ENCODE measurements at regions not wholly inside any gene's neighbourhood (a gene's known extent, or its start where the extent isn't known, plus 50 kb on each side); places are given as distances from the start of the nearest gene placed in this dataset.
"Not testable (repeated sequence)": the region's sequence is repeated elsewhere in the genome, so short reads cannot be mapped to it uniquely, and the experiment has no call there.

GRCh38 chr13:86486582-86486981 is 687.4 kb upstream of the SLITRK6 start:
- DNase-seq (ENCODE audit: low read depth): no peak
- no peak for TF ChIP-seq CTCF (IDR thresholded peaks at IDR 0.05; ENCODE audit: insufficient read depth, low read depth, low read length, missing control alignments)
- H3K4me3 ChIP-seq (ENCODE audit: low read length): no peak overlapping the region

- H3K4me3 ChIP-seq (ENCODE audit: low read length): no peak overlapping the region
- no peak for DNase-seq (ENCODE audit: low read depth)
- TF ChIP-seq CTCF (IDR thresholded peaks at IDR 0.05; ENCODE audit: insufficient read depth, low read depth, low read length, missing control alignments): no peak
Measured at GRCh38 chr13:86491121-86491520, 691.9 kb upstream of the SLITRK6 start.

GRCh38 chr13:86501931-86502330 is 702.7 kb upstream of the SLITRK6 start:
- H3K4me3 ChIP-seq (ENCODE audit: low read length); DNase-seq (ENCODE audit: low read depth): not testable (repeated sequence)

GRCh38 chr13:86510792-86511191 is 711.6 kb upstream of the SLITRK6 start:
- no peak for DNase-seq (ENCODE audit: low read depth)
- H3K4me3 ChIP-seq (ENCODE audit: low read length): no peak overlapping the region
- no peak for TF ChIP-seq CTCF (IDR thresholded peaks at IDR 0.05; ENCODE audit: insufficient read depth, low read depth, low read length, missing control alignments)

- no peak overlapping the region for H3K4me3 ChIP-seq (ENCODE audit: low read length)
- no peak for DNase-seq (ENCODE audit: low read depth)
- TF ChIP-seq CTCF (IDR thresholded peaks at IDR 0.05; ENCODE audit: insufficient read depth, low read depth, low read length, missing control alignments): no peak
Measured at GRCh38 chr13:86541461-86541860, 742.2 kb upstream of the SLITRK6 start.

- DNase-seq (ENCODE audit: low read depth): no peak
Measured at GRCh38 chr13:86554066-86554465, 754.8 kb upstream of the SLITRK6 start.

GRCh38 chr13:86559901-86560300 is 760.7 kb upstream of the SLITRK6 start:
- DNase-seq (ENCODE audit: low read depth): peak; percentile 35
- TF ChIP-seq CTCF (IDR thresholded peaks at IDR 0.05; ENCODE audit: insufficient read depth, low read depth, low read length, missing control alignments): no peak
- no peak overlapping the region for H3K4me3 ChIP-seq (ENCODE audit: low read length)

More at GRCh38 chr13:86554066-86554465, 754.8 kb upstream of the SLITRK6 start:
- no peak for TF ChIP-seq CTCF (IDR thresholded peaks at IDR 0.05; ENCODE audit: insufficient read depth, low read depth, low read length, missing control alignments)
- H3K4me3 ChIP-seq (ENCODE audit: low read length): no peak overlapping the region

- no peak overlapping the region for H3K4me3 ChIP-seq (ENCODE audit: low read length)
- DNase-seq (ENCODE audit: low read depth): no peak
- no peak for TF ChIP-seq CTCF (IDR thresholded peaks at IDR 0.05; ENCODE audit: insufficient read depth, low read depth, low read length, missing control alignments)
Measured at GRCh38 chr13:86562866-86563265, 763.6 kb upstream of the SLITRK6 start.
